Muscle layer of colon (tissue), 2 donors: ENCODE measurements at regions not wholly inside any gene's neighbourhood (a gene's known extent, or its start where the extent isn't known, plus 50 kb on each side); places are given as distances from the start of the nearest gene placed in this dataset.

Experiments
- H3K27ac ChIP-seq: one replicate; pipeline ENCODE4 v1.7.0; 2013; ENCODE audit warnings: low read depth, mild to moderate bottlenecking, low read length, moderate library complexity
- H3K27me3 ChIP-seq, 2 donors: one replicate each; pipeline ENCODE4 v1.7.0; 2013; ENCODE audit warnings: low read length in 2 of 2, mild to moderate bottlenecking in 2 of 2; ENCODE audit not compliant: insufficient read depth in 2 of 2, control insufficient read depth in 1 of 2
- H3K36me3 ChIP-seq: one replicate; pipeline ENCODE4 v1.7.0; 2013; ENCODE audit warnings: mild to moderate bottlenecking, low read length; ENCODE audit not compliant: insufficient read depth
- H3K4me1 ChIP-seq: one replicate; pipeline ENCODE4 v1.7.0; 2013; ENCODE audit warnings: mild to moderate bottlenecking, low read length; ENCODE audit not compliant: insufficient read depth
- H3K4me3 ChIP-seq, 2 donors: one replicate each; pipeline ENCODE4 v1.7.0; 2013; ENCODE audit warnings: low read length in 2 of 2, low read depth in 1 of 2, mild to moderate bottlenecking in 1 of 2, moderate library complexity in 1 of 2
- H3K9ac ChIP-seq: one replicate; pipeline ENCODE4 v1.7.0; 2013; ENCODE audit warnings: low read length
- H3K9me3 ChIP-seq: one replicate; pipeline ENCODE4 v1.7.0; 2013; ENCODE audit warnings: mild to moderate bottlenecking, low read length
- donor health status: abdominal sarcoma.
- donor health status: Adenocarcinoma of cecum.

DNA sequence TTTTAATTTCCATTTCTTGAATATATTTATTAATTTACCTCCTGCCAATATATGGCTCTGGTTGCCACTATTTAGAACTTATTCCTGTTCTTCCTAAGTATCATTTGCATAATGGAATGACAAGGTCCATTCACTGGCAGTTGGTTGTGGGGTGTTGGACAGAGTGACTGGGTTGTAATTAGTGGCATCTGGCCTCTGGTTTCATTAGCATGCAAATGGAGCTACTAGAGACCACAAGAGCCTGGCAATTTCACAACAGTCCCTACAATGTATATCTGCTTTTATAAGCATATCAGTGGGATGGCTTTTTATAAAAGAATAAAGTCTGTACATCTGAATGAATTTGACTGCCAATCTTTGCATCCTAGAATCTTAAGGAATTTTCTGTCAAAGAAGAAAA lies 1030.9 kb upstream of the CDH8 start:
- Histone ChIP-seq H3K9me3 (no peaks in the 10 kb centered on the region), H3K36me3 (no peaks in the 10 kb centered on the region)

GRCh38 chr16:63066552-63066951 lies 1030.3 kb upstream of the CDH8 start:
- Histone ChIP-seq H3K9ac (no peak overlapping the region), H3K36me3 (no peaks in the 10 kb centered on the region), H3K27me3 (no peaks in the 10 kb centered on the region), H3K4me3 (no peak overlapping the region), H3K27ac (no peak overlapping the region), H3K4me1 (no peaks in the 10 kb centered on the region), H3K9me3 (no peaks in the 10 kb centered on the region)

More for the DNA sequence above, 1030.9 kb upstream of the CDH8 start:
- no peak overlapping the region for H3K27ac ChIP-seq
- H3K4me1 ChIP-seq: no peaks in the 10 kb centered on the region
- no peaks in the 10 kb centered on the region for H3K27me3 ChIP-seq
- H3K4me3 ChIP-seq: no peak overlapping the region
- no peak overlapping the region for H3K9ac ChIP-seq

GRCh38 chr16:63061319-63061718 lies 1025.1 kb upstream of the CDH8 start:
- no peaks in the 10 kb centered on the region for H3K27me3 ChIP-seq
- no peak overlapping the region for H3K27ac ChIP-seq
- no peaks in the 10 kb centered on the region for H3K4me1 ChIP-seq

DNA sequence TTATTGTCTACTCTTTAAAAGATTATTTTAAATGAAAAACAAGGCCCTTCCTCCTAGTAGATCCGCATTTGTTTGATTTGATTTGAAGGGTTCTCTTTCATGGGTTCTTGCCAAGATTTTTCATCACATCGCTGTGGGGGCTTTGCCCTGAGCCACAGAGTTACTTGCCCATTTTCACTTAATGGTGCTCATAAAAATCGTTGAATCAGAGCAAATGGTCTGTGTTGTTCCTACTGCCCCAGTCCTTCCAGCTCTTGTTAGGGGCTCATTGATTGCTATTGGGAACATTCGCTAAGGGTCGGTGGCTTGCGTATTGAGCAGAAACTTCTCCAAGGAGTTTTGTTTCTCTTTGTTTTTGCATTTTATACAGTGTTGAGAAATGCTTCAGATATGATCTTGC lies 1023.4 kb upstream of the CDH8 start:
- Histone ChIP-seq H3K27ac (no peak overlapping the region), H3K27me3 (no peaks in the 10 kb centered on the region), H3K4me1 (no peaks in the 10 kb centered on the region), H3K9ac (no peak overlapping the region), H3K36me3 (no peaks in the 10 kb centered on the region), H3K9me3 (no peaks in the 10 kb centered on the region), H3K4me3 (no peak overlapping the region)

More at GRCh38 chr16:63061319-63061718, 1025.1 kb upstream of the CDH8 start:
- no peaks in the 10 kb centered on the region for H3K9me3 ChIP-seq
- H3K9ac ChIP-seq: no peak overlapping the region
- H3K36me3 ChIP-seq: no peaks in the 10 kb centered on the region
- H3K4me3 ChIP-seq: no peak overlapping the region

GRCh38 chr16:63057341-63057740 lies 1021.1 kb upstream of the CDH8 start:
- Histone ChIP-seq H3K27me3 (no peaks in the 10 kb centered on the region), H3K27ac (no peak overlapping the region), H3K4me3 (no peak overlapping the region), H3K9me3 (no peaks in the 10 kb centered on the region), H3K36me3 (no peaks in the 10 kb centered on the region), H3K4me1 (no peaks in the 10 kb centered on the region), H3K9ac (no peak overlapping the region)

- H3K4me3 ChIP-seq: no peak overlapping the region
- H3K27me3 ChIP-seq: no peaks in the 10 kb centered on the region
- no peaks in the 10 kb centered on the region for H3K4me1 ChIP-seq
- no peaks in the 10 kb centered on the region for H3K36me3 ChIP-seq
- no peak overlapping the region for H3K9ac ChIP-seq
- no peak overlapping the region for H3K27ac ChIP-seq
- no peaks in the 10 kb centered on the region for H3K9me3 ChIP-seq
These were observed 1014.2 kb upstream of the CDH8 start for GRCh38 chr16:63050391-63050790.

GRCh38 chr16:63038397-63039106 lies 1002.3 kb upstream of the CDH8 start:
- Histone ChIP-seq H3K36me3 (no peaks in the 10 kb centered on the region), H3K4me3 (no peak overlapping the region), H3K9me3 (no peaks in the 10 kb centered on the region), H3K4me1 (no peaks in the 10 kb centered on the region), H3K27me3 (no peaks in the 10 kb centered on the region), H3K27ac (no peak overlapping the region), H3K9ac (no peak overlapping the region)

DNA sequence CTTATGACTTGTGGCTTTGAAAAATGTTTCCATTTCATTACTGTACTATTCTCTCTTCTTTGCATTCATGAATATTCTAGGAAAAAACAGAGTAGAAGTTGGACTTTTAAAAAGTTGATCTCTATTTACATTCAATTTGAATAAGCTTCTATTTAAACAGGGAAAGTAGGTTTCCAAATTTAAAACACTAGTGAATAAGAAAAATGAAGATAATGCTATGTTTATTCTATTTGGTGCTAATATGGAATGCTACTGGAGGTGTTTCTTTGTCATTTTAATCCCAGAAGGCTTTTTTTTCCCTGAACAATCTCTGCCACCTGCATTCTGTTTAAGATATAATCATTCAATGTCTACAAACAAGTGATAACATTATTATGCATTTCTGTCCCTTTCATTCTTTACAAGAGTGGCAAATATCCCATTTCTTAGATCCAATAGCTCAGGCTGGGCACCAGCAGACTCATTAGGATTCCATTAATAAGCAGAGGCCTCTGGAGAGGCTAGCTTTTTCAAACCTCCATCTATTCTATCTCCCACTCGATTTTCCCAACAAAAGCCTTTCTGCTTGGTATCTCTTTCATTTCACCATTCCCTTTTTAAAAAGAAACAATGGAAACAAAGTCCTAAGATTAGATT lies 1001.6 kb upstream of the CDH8 start:
- Histone ChIP-seq H3K27ac (no peak overlapping the region), H3K9ac (no peak overlapping the region), H3K4me3 (no peak overlapping the region), H3K36me3 (no peaks in the 10 kb centered on the region), H3K9me3 (no peaks in the 10 kb centered on the region), H3K4me1 (no peaks in the 10 kb centered on the region), H3K27me3 (no peaks in the 10 kb centered on the region)

DNA sequence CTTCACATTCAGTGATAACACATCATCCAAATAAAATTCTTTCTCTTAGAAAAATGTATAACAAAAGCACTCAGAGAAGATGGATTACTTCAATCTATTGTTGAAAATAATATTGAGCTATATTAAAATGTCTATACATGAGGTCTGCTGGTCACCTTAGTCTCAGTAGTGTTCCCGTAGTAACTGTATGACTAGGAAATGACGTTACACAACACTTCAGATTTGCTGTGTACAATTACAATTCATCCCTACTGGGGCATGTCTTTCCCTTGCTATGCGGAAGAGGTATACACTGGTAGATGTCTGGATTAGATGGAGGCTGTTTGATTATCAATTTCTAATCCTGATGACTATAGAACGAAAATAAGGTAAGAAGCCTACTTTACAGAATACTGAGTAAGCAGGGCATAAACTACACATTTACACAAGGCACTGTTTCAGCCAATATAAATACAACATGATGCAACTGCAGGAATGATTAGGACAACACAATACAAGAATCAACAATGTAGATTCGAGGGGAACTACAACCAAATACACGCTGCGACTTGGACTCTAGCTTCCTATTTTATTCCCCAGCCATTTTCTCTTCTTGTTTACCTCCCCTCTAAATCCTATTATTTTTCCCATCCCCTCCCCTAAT lies 982.5 kb upstream of the CDH8 start:
- no peaks in the 10 kb centered on the region for H3K4me1 ChIP-seq
- H3K27me3 ChIP-seq: no peaks in the 10 kb centered on the region
- no peak overlapping the region for H3K9ac ChIP-seq
- no peak overlapping the region for H3K27ac ChIP-seq
- no peaks in the 10 kb centered on the region for H3K36me3 ChIP-seq
- H3K9me3 ChIP-seq: peaks cover 4% of the 10 kb centered on the region
- H3K4me3 ChIP-seq: no peak overlapping the region

DNA sequence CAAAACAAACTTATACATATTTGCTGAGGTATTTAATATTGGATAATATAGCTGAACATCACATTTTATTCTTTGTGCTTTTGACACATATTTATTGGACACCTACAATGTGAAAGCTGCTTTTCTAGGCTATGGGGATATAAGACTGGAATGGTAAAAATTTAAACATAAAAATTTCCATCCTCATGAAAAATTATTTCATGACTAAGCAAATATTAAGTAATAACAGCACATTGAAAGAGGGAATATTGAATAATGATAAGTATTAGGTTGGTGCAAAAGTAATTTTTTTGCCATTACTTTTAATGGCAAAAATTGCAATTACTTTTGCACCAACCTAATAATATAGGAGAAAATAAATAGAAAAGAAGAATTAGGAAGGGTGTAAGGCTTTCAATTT lies 972.5 kb upstream of the CDH8 start:
- no peaks in the 10 kb centered on the region for H3K4me1 ChIP-seq
- no peak overlapping the region for H3K9ac ChIP-seq
- H3K9me3 ChIP-seq: no peaks in the 10 kb centered on the region
- no peaks in the 10 kb centered on the region for H3K27me3 ChIP-seq
- H3K36me3 ChIP-seq: no peaks in the 10 kb centered on the region
- no peak overlapping the region for H3K27ac ChIP-seq
- no peak overlapping the region for H3K4me3 ChIP-seq

DNA sequence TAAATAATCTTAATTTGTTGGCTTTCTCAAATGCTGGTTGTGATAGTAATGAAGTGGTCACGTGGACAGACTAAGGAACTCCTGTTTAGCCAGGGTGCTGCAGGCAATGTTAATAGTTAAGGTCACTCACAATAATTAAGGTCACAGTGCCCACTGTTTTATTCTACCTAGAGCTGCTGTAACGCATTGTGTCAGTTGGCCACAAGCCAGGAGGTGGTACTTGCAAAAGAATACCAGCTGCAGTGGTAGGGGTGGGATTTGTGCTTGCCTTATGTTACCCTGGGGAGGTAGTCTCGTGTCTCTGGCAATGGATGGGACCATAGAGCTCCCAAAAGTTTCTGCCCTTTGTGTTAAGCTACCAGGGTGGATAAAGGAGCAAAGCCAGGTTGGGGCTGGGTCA lies 969.1 kb upstream of the CDH8 start:
- Histone ChIP-seq H3K4me3 (no peak overlapping the region), H3K9me3 (no peaks in the 10 kb centered on the region), H3K36me3 (no peaks in the 10 kb centered on the region)

More for the DNA sequence above, 969.1 kb upstream of the CDH8 start:
- no peaks in the 10 kb centered on the region for H3K4me1 ChIP-seq
- H3K9ac ChIP-seq: no peak overlapping the region
- no peak overlapping the region for H3K27ac ChIP-seq
- H3K27me3 ChIP-seq: no peaks in the 10 kb centered on the region
